ENCODE measurements at regions not wholly inside any gene's neighbourhood (a gene's known extent, or its start where the extent isn't known, plus 50 kb on each side); places are given as distances from the start of the nearest gene placed in this dataset.

DNA sequence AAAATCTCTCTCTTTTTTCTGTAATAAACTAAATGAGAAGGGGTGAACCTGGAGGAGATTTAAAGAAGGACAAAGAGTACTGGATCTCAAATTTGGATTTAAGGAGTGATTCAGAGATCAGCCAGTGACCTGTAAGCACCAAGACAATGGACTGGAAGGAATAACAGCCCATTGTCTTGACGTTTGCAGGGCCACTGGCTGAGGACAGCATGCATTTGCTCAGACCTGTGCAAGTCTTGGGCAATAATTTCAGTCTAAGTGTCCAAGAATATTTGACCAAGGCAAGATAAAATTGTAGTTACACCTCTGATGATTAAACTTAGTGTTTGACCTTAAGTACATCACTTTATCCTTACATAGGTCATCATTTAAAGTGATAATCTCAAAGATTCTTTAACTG, 55.8 kb upstream of the OSTN start:
- no peak overlapping the region for H2AK5ac ChIP-seq (ENCODE audit: insufficient read length, low read length)
- H2BK20ac ChIP-seq (ENCODE audit: low read depth, low read length, poor library complexity, severe bottlenecking), result no peak overlapping the region
- no peak overlapping the region for H2BK12ac ChIP-seq (ENCODE audit: insufficient read length, low read depth, low read length)
- H3K9me3 ChIP-seq (ENCODE audit: control insufficient read depth, low read depth, low read length), result no peaks in the 10 kb centered on the region
- Mint-ChIP-seq H3K27ac (peak overlapping the region in 1 of 3 experiments; percentile 5; a peak in 1 of 7 replicates), H3K27me3 (ENCODE audit: low read depth) (no peaks in the 10 kb centered on the region), H3K9me3 (no peaks in the 10 kb centered on the region), H3K36me3 (ENCODE audit: insufficient read depth in 1 of 3, low read depth in 3 of 3) (no peaks in the 10 kb centered on the region), H3K4me3 (no peak overlapping the region), H3K4me1 (no peaks in the 10 kb centered on the region; a peak in 1 of 4 replicates)
- H3K18ac ChIP-seq (ENCODE audit: insufficient read length, low read depth, low read length), result no peak overlapping the region
- no peak overlapping the region for H4K91ac ChIP-seq (ENCODE audit: insufficient read length, low read depth, low read length)
- no peak overlapping the region for H2BK15ac ChIP-seq (ENCODE audit: low read depth, low read length)
- H2BK5ac ChIP-seq (ENCODE audit: insufficient read length, low read length), result no peak overlapping the region
- H3K79me1 ChIP-seq (ENCODE audit: insufficient read depth, low read depth, low read length, poor library complexity, severe bottlenecking), result no peaks in the 10 kb centered on the region
- no peaks in the 10 kb centered on the region for H3K79me2 ChIP-seq (ENCODE audit: insufficient read depth, low read length)
- H3K27me3 ChIP-seq (ENCODE audit: insufficient read depth, low read length), result no peaks in the 10 kb centered on the region
- no peaks in the 10 kb centered on the region for H4K20me1 ChIP-seq (ENCODE audit: control insufficient read depth, insufficient read depth, insufficient read length)
- H3K4me1 ChIP-seq (ENCODE audit: insufficient read depth, low read length), result no peaks in the 10 kb centered on the region
- no peak overlapping the region for H3T11ph ChIP-seq (ENCODE audit: low read length)
- no peak overlapping the region for H3K23ac ChIP-seq (ENCODE audit: insufficient read length, low read depth, low read length)
- no peak overlapping the region for H4K8ac ChIP-seq (replicated peaks; ENCODE audit: insufficient read length, low read depth, low read length)
- no peak overlapping the region for H3K9ac ChIP-seq (ENCODE audit: extremely low read depth, insufficient read length, low read length)
- no peak overlapping the region for H3K4me2 ChIP-seq (ENCODE audit: insufficient read depth, insufficient read length, low read length)
- H2BK120ac ChIP-seq (ENCODE audit: low read depth, low read length, poor library complexity, severe bottlenecking), result no peak overlapping the region
- no peak overlapping the region for H3K56ac ChIP-seq (ENCODE audit: insufficient read length, low read depth, low read length)
- no peak for DNase-seq
- WGBS (ENCODE audit: extremely low coverage, insufficient read length, low lambda C conversion rate), result no CpG with 5 or more reads among the region's 1 CpG
- H3K27ac ChIP-seq (ENCODE audit: insufficient read length, low read depth, low read length), result no peak overlapping the region
- no peak overlapping the region for H3K4ac ChIP-seq (ENCODE audit: low read depth, low read length)
- no peak overlapping the region for H4K5ac ChIP-seq (ENCODE audit: insufficient read length, low read depth, low read length)
- H2AFZ ChIP-seq (ENCODE audit: low read length), result no peak overlapping the region
- H3K23me2 ChIP-seq (ENCODE audit: insufficient read length, low read depth, low read length, poor library complexity, severe bottlenecking), result no peaks in the 10 kb centered on the region
- H3K14ac ChIP-seq (ENCODE audit: insufficient read depth, low read length), result no peak overlapping the region
- TF ChIP-seq, protein P1, sequence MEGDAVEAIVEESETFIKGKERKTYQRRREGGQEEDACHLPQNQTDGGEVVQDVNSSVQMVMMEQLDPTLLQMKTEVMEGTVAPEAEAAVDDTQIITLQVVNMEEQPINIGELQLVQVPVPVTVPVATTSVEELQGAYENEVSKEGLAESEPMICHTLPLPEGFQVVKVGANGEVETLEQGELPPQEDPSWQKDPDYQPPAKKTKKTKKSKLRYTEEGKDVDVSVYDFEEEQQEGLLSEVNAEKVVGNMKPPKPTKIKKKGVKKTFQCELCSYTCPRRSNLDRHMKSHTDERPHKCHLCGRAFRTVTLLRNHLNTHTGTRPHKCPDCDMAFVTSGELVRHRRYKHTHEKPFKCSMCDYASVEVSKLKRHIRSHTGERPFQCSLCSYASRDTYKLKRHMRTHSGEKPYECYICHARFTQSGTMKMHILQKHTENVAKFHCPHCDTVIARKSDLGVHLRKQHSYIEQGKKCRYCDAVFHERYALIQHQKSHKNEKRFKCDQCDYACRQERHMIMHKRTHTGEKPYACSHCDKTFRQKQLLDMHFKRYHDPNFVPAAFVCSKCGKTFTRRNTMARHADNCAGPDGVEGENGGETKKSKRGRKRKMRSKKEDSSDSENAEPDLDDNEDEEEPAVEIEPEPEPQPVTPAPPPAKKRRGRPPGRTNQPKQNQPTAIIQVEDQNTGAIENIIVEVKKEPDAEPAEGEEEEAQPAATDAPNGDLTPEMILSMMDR (conservative IDR thresholded peaks at IDR 0.05), result no peak

All from H9 (cell line).